Nephron (organoid): ENCODE measurements at regions not wholly inside any gene's neighbourhood (a gene's known extent, or its start where the extent isn't known, plus 50 kb on each side); places are given as distances from the start of the nearest gene placed in this dataset.

Source experiments
- H3K27ac Mint-ChIP-seq, 3 experiments: 2 replicates each; pipeline ENCODE4 v1.8.0; 2020; ENCODE audit warnings: mixed read lengths in 3 of 3, mild to moderate bottlenecking in 2 of 3, moderate library complexity in 1 of 3
- H3K27me3 Mint-ChIP-seq: 2 replicates; pipeline ENCODE4 v1.8.0; 2021; ENCODE audit warnings: low read depth, mild to moderate bottlenecking, moderate library complexity, mixed read lengths
- H3K36me3 Mint-ChIP-seq: 2 replicates; pipeline ENCODE4 v1.8.0; 2020; ENCODE audit warnings: low read depth, mixed read lengths
- H3K4me1 Mint-ChIP-seq: 2 replicates; pipeline ENCODE4 v1.8.0; 2020; ENCODE audit warnings: mixed read lengths
- H3K4me3 Mint-ChIP-seq, 3 experiments: 2 replicates each; pipeline ENCODE4 v1.8.0; 2020; ENCODE audit warnings: mild to moderate bottlenecking in 3 of 3, mixed read lengths in 3 of 3, moderate library complexity in 2 of 3
- H3K9me3 Mint-ChIP-seq: 2 replicates; pipeline ENCODE4 v1.8.0; 2020; ENCODE audit warnings: mixed read lengths
- CTCF ChIP-seq, 3 experiments: fragments of 200-600 bp; sonication (generic); IDR thresholded peaks; one replicate each; pipeline ENCODE4 v1.5.0; 2021; ENCODE audit warnings: antibody characterized with exemption in 3 of 3; ENCODE audit not compliant: unreplicated experiment in 3 of 3

- no peak overlapping the region for H3K4me3 Mint-ChIP-seq
- peaks cover 3% of the 10 kb centered on the region for H3K27me3 Mint-ChIP-seq
- H3K4me1 Mint-ChIP-seq = peaks cover 18% of the 10 kb centered on the region
- no peaks in the 10 kb centered on the region for H3K36me3 Mint-ChIP-seq
- peak overlapping the region in 1 of 3 experiments; percentile 23 for H3K27ac Mint-ChIP-seq
- H3K9me3 Mint-ChIP-seq = peaks cover 6% of the 10 kb centered on the region
- no peak for TF ChIP-seq CTCF (IDR thresholded peaks at IDR 0.05; ENCODE audit: unreplicated experiment in 3 of 3)
Measured at GRCh38 chr15:48040166-48040817, 80.5 kb upstream of the SLC24A5 start.

GRCh38 chr15:48041454-48041853 lies 79.3 kb upstream of the SLC24A5 start:
- peaks cover 3% of the 10 kb centered on the region for H3K27me3 Mint-ChIP-seq
- TF ChIP-seq CTCF (IDR thresholded peaks at IDR 0.05; ENCODE audit: unreplicated experiment in 3 of 3) = no peak
- H3K9me3 Mint-ChIP-seq = peaks cover 6% of the 10 kb centered on the region
- no peak overlapping the region for H3K4me3 Mint-ChIP-seq
- peaks cover 19% of the 10 kb centered on the region for H3K4me1 Mint-ChIP-seq
- no peak overlapping the region for H3K27ac Mint-ChIP-seq
- no peaks in the 10 kb centered on the region for H3K36me3 Mint-ChIP-seq

- Mint-ChIP-seq H3K4me3 (no peak overlapping the region), H3K4me1 (peaks cover 30% of the 10 kb centered on the region), H3K9me3 (peaks cover 6% of the 10 kb centered on the region)
Measured at GRCh38 chr15:48046813-48047438, 73.9 kb upstream of the SLC24A5 start.

GRCh38 chr15:48049736-48050135 lies 71.1 kb upstream of the SLC24A5 start:
- Mint-ChIP-seq H3K27ac (peak overlapping the region in 2 of 3 experiments; percentile 70 to 86), H3K9me3 (peaks cover 19% of the 10 kb centered on the region), H3K4me3 (no peak overlapping the region), H3K36me3 (no peaks in the 10 kb centered on the region), H3K27me3 (no peaks in the 10 kb centered on the region), H3K4me1 (peaks cover 30% of the 10 kb centered on the region)
- no peak for TF ChIP-seq CTCF (IDR thresholded peaks at IDR 0.05; ENCODE audit: unreplicated experiment in 3 of 3)

More at GRCh38 chr15:48046813-48047438, 73.9 kb upstream of the SLC24A5 start:
- Mint-ChIP-seq H3K27me3 (no peaks in the 10 kb centered on the region), H3K36me3 (no peaks in the 10 kb centered on the region), H3K27ac (peak overlapping the region; percentile 24 to 53 (median 53))
- TF ChIP-seq CTCF (IDR thresholded peaks at IDR 0.05; ENCODE audit: unreplicated experiment in 3 of 3) = no peak

GRCh38 chr15:48052946-48053345 lies 67.8 kb upstream of the SLC24A5 start:
- Mint-ChIP-seq H3K27me3 (no peaks in the 10 kb centered on the region), H3K27ac (no peak overlapping the region)
- TF ChIP-seq CTCF (IDR thresholded peaks at IDR 0.05; ENCODE audit: unreplicated experiment in 3 of 3) = no peak

GRCh38 chr15:48058371-48058770 lies 62.4 kb upstream of the SLC24A5 start:
- peaks cover 19% of the 10 kb centered on the region for H3K9me3 Mint-ChIP-seq
- H3K27me3 Mint-ChIP-seq = no peaks in the 10 kb centered on the region
- TF ChIP-seq CTCF (IDR thresholded peaks at IDR 0.05; ENCODE audit: unreplicated experiment in 3 of 3) = no peak
- H3K4me1 Mint-ChIP-seq = peaks cover 40% of the 10 kb centered on the region
- no peak overlapping the region for H3K4me3 Mint-ChIP-seq
- no peaks in the 10 kb centered on the region for H3K36me3 Mint-ChIP-seq
- H3K27ac Mint-ChIP-seq = no peak overlapping the region

More at GRCh38 chr15:48052946-48053345, 67.8 kb upstream of the SLC24A5 start:
- Mint-ChIP-seq H3K9me3 (peaks cover 24% of the 10 kb centered on the region), H3K4me1 (peaks cover 13% of the 10 kb centered on the region), H3K36me3 (no peaks in the 10 kb centered on the region), H3K4me3 (no peak overlapping the region)
